ENCODE measurements at regions not wholly inside any gene's neighbourhood (a gene's known extent, or its start where the extent isn't known, plus 50 kb on each side); places are given as distances from the start of the nearest gene placed in this dataset.

GRCh38 chr16:65878347-65878746, 488.1 kb upstream of the CDH5 start:
- no peak for DNase-seq

- DNase-seq: no peak
Measured at GRCh38 chr16:65876624-65877023, 489.9 kb upstream of the CDH5 start.

GRCh38 chr16:65876056-65876408, 490.5 kb upstream of the CDH5 start:
- DNase-seq: no peak

- DNase-seq: no peak
Measured at GRCh38 chr16:65875381-65876055, 491.0 kb upstream of the CDH5 start.

GRCh38 chr16:65869261-65869660, 497.2 kb upstream of the CDH5 start:
- no peak for DNase-seq

- DNase-seq: no peak
Measured at GRCh38 chr16:65867276-65867960, 499.1 kb upstream of the CDH5 start.

- DNase-seq: no peak
Measured at GRCh38 chr16:65863236-65863635, 503.3 kb upstream of the CDH5 start.

GRCh38 chr16:65861131-65861731, 505.3 kb upstream of the CDH5 start:
- DNase-seq: no peak

GRCh38 chr16:65855171-65856145, 511.0 kb upstream of the CDH5 start:
- DNase-seq: no peak

GRCh38 chr16:65846210-65846602, 520.3 kb upstream of the CDH5 start:
- no peak for DNase-seq

- DNase-seq: no peak
Measured at GRCh38 chr16:65845466-65846209, 520.9 kb upstream of the CDH5 start.

- no peak for DNase-seq
Measured at GRCh38 chr16:65843941-65844340, 522.5 kb upstream of the CDH5 start.

- DNase-seq: no peak
Measured at GRCh38 chr16:65842067-65842466, 524.4 kb upstream of the CDH5 start.

GRCh38 chr16:65838001-65838400, 528.5 kb upstream of the CDH5 start:
- no peak for DNase-seq

GRCh38 chr16:65837464-65837863, 529.0 kb upstream of the CDH5 start:
- no peak for DNase-seq

- DNase-seq: no peak
Measured at GRCh38 chr16:65834688-65835087, 531.8 kb upstream of the CDH5 start.

- no peak for DNase-seq
Measured at GRCh38 chr16:65833171-65833871, 533.2 kb upstream of the CDH5 start.

GRCh38 chr16:65832679-65833078, 533.8 kb upstream of the CDH5 start:
- no peak for DNase-seq

GRCh38 chr16:65831903-65832666, 534.4 kb upstream of the CDH5 start:
- DNase-seq: no peak

- DNase-seq: no peak
Measured at GRCh38 chr16:65829076-65829475, 537.4 kb upstream of the CDH5 start.

- DNase-seq: no peak
Measured at GRCh38 chr16:65828296-65828695, 538.2 kb upstream of the CDH5 start.

Measured in stimulated activated CD4-positive, alpha-beta T cell treated with anti-CD3 and anti-CD28 coated beads, Interleukin-4, amount 100 ng/mL, for 4 hours (primary cell).